Islet of Langerhans (tissue), 1 donor: ENCODE measurements at regions not wholly inside any gene's neighbourhood (a gene's known extent, or its start where the extent isn't known, plus 50 kb on each side); places are given as distances from the start of the nearest gene placed in this dataset.
"Not testable (repeated sequence)": the region's sequence is repeated elsewhere in the genome, so short reads cannot be mapped to it uniquely, and the experiment has no call there.

Experiments used
- FAIRE-seq: peaks from one replicate; lab custom pipeline; 2011; peaks lifted over from hg19 to GRCh38; lab: Jason Lieb, UNC

GRCh38 chr2:14448340-14448739 is 184.2 kb upstream of the LRATD1 start:
- no peak for FAIRE-seq

DNA sequence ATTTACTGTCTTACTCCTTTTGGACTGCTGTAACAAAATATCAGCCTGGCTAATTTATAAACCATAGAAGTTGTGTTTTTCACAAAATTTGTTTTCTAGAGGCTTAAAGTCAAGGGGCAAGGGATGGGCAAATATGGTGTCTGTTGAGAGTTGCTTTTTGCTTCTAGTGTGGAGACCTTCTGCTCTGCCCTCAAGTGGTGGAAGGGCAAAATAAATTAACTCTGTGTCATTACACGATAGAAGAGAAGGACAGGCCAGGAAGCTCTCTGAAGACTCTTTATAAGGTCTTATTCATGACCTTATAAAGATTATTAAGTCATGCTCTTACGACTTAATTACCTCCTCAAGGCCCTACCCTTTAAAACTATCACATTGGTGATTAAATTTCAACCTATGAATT is 181.2 kb upstream of the LRATD1 start:
- no peak for FAIRE-seq

DNA sequence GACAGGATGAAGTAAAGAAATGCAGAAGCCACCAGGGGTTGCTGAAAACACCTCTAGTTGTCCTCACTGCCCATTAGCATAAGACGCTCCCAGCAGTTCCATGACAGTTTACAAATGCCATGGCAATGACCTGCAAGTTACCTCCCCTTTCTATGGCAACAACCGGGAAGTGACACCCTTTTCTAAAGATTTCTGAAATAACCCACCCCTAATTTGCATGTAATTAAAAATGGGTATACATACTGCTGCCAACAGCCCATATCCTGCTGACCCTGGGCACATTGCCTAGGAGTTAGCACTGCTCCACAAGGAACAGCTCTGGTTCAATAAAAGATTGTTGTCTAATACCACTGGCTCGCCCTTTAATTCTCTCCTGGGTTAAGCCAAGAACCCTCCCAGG is 178.3 kb upstream of the LRATD1 start:
- FAIRE-seq = no peak

DNA sequence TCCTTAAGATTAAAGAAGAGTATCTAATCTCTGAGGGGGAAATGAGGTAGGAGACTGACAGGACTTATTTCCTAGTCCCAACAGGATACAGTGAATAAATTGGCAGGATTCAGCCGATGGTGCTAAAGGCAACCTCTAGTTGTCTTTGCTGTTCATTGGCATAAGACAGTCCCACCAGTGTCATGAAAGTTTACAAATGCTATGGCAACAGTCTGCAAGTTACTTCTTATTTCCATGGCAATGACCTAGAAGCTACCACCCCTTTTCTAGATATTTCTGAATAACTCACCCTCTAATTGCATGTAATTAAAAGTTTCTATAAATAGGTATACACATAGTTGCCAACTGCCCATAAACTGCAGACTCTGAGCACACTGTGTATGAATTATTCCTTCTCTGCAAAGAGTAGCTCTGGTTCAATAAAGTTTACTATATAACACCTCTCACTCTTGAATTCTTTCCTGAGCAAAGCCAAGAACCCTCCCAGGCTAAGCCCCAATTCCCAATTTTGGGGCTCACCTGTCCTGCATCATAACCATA is 172.7 kb upstream of the LRATD1 start:
- FAIRE-seq = no peak

DNA sequence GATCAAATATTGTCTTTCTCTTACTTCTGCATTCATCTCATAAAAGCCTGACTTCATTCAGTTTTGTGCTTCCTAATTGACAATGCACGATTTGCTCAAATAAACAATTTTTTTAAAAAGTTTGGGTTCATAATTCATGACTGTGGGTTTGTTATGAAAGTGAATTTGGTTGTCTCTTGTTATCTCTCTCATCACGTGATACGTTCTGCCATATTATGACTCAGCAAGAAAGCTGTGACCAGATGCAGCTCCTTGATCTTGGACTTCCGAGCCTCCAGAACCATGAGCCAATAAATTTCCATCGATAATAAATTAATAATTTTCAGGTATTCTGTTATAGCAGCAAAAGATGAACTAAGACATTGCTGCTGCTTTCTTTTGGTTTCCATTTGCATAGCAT is 156.5 kb upstream of the LRATD1 start:
- no peak for FAIRE-seq

DNA sequence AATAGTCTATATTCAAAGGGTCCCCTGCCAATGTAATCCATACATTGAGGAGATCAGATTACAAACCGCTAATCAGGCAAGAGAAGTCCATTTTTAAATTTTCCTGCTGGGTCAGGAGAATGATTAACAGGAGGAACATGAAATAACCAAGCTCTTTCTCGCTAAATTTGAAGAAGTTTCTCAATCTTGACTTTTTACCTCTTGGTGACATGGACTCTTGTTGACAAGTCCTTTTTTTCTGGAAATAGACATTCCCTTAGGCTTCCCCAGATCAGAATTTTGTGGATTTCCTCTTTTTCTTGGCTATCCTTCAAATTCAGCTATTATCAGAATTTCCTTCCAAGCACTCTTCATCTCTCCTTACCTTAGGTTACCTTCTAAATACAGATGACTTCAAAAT is 153.0 kb upstream of the LRATD1 start:
- no peak for FAIRE-seq

DNA sequence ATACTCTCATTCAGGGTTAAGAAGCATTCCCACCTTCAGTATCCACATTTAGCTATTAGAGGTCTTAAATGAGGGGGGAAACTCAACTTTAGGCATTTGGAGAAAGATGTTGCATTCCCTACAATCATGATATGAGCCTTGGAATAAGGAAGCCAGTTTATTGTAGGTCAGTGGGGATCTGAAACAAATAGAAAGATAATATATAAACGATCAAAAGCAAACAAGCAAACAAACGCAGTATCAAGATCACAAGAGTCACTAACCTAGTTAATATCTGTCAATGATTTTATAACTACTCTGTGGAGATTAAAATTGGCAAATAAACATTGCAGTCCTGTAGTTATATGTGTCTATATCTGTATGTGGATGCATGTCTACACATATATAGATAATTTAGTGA is 152.4 kb upstream of the LRATD1 start:
- FAIRE-seq = no peak

DNA sequence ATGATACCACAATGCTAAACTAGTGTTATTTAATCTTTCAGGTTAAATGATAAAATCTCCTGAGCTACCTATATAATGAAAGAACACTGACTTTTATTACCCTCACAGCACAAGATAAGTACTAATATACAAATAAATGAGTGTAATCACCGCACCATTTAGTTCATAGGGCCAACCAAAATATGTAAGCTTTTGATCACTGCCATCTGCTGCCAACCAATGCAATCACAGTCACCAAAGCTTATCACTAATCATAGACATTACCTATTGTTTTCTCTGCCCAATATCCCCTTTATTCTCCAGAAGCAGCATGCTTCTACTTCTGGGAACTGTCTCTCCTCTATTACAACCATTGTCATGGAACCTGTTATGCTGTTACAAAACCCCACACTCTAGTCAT is 151.6 kb upstream of the LRATD1 start:
- no peak for FAIRE-seq

- FAIRE-seq = no peak
These were observed 139.5 kb upstream of the LRATD1 start for GRCh38 chr2:14492920-14493503.

DNA sequence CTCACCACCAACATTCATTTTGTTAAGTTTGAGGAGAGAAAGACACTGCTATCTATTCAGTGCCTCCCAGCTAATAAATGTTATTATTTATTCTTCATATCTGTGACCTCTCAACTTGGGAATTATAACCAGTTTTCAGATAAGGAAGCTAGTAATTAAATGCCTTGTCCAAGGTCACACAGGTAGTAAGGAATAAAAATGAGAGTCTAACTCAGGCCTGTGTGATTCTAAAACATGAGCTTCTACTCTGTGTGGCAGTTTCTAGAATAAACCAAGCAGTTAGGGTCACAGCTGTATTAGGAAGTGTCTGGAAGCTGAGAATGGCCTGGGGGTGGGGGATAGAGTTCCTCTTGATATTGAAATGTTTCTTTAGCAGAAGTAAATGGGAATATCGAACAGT is 137.8 kb upstream of the LRATD1 start:
- no peak for FAIRE-seq

- FAIRE-seq = no peak
These were observed 131.5 kb upstream of the LRATD1 start for GRCh38 chr2:14501061-14501460.

- not testable (repeated sequence) for FAIRE-seq
These were observed 125.6 kb upstream of the LRATD1 start for GRCh38 chr2:14506955-14507354.

DNA sequence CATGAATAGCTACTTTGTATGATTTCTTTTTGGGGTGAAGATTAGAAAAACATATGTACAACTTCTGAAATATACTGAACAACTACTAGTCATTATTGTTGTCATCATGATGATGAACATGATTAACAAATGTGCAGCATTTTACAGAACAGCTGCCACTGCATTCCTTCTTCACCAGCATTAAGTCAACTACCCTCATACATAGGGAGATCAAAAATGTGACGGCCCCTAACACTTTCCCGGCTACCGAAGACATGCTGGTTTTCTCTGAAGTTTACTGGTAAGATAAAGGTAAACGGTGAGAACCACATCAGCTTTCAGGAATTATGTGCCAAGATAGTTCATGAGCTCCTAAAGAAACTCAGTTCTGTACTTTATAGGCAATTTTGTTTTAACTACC is 121.0 kb upstream of the LRATD1 start:
- FAIRE-seq = no peak

GRCh38 chr2:14513903-14514302 is 118.6 kb upstream of the LRATD1 start:
- no peak for FAIRE-seq

- FAIRE-seq = no peak
These were observed 115.7 kb upstream of the LRATD1 start for GRCh38 chr2:14516844-14517243.

DNA sequence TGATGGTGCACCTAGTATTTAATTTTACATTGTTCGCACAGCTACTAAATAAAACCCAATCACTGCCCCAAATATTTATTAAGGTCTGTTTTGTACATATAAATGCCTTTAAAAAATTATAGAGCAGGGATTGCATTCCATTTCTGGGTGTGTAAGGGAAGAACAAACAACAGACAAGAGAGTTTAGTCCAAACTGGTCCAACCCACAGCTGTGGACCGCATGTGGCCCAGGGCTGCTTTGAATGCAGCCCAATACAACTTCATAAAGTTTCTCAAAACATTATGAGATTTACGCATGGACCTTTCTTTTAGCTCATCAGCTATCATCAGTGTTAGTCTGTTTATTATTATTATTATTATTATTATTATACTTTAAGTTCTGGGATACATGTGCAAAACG is 114.8 kb upstream of the LRATD1 start:
- FAIRE-seq = no peak

DNA sequence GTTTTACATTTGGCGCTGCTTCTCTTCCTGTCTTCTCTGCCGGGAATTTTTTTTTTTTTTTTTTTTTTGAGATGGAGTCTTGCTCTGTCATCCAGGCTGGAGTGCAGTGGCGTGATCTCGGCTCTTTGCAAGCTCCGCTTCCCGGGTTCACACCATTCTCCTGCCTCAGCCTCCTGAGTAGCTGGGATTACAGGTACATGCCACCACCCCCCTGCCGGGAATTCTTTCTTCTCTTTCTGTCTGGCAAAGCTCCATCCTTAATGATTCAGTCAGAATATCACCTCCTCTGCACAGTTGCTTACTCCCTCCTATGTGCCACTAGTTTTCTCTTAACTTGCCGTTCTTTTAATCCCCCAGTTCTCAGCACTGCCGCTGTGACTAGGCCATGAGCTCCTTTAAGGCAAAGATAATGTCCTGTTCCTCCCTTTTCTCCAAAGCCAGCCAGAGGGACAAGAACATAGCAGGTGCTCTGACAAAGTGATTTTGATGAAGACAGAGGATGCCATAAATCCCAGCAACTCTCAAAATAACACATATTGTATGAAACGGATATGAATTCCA is 112.1 kb upstream of the LRATD1 start:
- no peak for FAIRE-seq

DNA sequence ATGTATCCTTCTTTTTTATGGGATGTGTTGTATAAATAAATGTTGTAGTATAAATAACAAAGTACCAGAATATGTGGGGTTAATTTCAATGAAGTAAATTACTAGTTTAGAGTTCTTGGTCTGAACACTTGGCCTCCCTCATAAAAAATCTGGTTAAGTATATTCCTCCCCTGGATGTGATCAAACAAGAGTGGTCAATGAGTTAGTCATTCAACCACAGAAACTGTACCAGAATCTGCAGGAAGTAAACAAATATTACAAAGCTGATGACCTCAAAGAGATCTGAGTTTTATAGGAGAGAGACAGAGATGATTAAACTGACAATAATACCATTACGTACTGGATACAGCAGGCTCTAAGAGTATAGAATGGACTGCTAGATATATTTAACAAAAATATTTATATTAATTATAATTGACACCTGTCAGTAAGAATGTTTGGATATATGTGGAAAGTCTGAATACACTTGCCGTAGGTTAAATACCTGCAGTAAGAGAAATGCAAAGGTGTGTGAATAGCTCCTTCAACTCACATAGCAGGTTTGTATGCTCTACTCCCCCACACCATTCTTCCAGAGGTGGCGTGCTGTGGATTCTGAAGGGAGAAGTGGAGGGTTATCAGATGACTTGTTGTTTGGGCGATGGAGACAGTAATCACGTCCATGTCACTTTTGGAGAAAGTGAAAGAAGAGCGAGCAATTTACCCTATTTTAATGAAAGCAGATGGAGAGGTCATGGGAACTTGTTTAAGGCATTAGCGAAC is 108.3 kb upstream of the LRATD1 start:
- FAIRE-seq = no peak

GRCh38 chr2:14524803-14525080 is 107.8 kb upstream of the LRATD1 start:
- no peak for FAIRE-seq

GRCh38 chr2:14530506-14530905 is 102.0 kb upstream of the LRATD1 start:
- no peak for FAIRE-seq

DNA sequence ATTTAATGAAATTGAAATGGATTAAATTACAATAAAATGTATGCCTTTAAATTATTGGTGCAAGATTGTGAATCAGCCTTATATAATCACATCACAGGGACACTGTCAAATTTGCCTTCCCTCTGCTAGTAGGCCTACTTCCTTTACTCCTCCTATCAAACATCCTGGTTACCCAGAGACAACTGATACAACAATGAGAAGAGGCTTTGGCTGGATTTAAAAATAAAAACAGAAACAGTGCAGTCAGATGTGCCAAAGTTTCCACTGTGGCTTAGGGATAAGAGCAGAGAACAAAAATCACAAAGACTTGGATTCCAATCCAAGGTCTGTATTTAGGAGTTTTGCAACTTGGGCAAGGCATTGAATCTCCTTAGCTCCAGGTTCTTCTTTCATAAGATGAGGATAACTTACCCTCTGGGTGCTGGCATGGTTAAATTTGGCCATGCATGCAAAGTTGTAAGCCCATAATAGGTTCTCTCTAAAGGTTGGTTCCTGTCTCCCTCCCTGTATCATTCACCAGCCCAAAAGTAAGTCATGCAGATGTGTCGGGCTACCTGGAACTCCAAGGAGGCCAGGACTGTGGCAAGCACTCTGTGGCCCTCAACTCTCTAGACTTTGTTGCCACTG is 99.3 kb upstream of the LRATD1 start:
- FAIRE-seq = no peak

DNA sequence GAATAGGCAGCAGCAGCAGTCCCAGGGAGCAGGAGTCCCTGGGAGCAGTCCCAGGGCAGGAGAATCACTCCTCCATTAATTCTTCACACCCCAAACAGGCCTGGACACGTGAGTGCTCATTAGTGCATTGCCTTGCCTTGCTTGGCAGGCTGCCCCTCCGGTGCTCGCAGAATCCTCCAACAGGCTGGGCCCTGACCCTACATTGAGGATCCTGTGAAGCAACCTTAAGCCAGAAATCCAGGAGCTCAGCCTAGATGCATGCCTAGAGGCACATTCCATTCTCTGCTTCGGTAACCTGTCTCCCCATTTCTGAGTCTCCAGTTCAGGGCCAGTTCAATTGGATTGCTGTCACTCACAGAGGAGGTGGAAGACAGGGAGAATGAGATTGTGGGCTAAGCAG is 97.4 kb upstream of the LRATD1 start:
- no peak for FAIRE-seq

- no peak for FAIRE-seq
These were observed 95.5 kb upstream of the LRATD1 start for GRCh38 chr2:14536976-14537375.

DNA sequence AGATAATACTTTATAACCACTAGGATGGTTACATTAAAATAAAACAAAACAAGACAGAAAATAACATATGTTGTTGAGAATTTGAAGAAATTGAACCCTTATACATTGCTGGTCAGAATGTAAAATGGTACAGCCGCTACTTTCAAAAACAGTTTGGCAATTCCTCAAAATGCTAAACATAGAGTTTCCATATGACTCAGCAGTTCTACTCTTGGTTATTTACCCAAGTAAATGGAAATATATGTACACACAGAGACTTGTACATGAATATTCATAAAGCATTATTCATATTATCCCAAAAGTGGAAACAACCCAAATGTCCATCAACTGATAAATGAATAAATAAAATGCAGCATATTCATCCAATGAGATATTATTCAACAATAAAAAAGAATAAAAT is 92.5 kb upstream of the LRATD1 start:
- no peak for FAIRE-seq
